ENCODE measurements at regions not wholly inside any gene's neighbourhood (a gene's known extent, or its start where the extent isn't known, plus 50 kb on each side); places are given as distances from the start of the nearest gene placed in this dataset.

DNA sequence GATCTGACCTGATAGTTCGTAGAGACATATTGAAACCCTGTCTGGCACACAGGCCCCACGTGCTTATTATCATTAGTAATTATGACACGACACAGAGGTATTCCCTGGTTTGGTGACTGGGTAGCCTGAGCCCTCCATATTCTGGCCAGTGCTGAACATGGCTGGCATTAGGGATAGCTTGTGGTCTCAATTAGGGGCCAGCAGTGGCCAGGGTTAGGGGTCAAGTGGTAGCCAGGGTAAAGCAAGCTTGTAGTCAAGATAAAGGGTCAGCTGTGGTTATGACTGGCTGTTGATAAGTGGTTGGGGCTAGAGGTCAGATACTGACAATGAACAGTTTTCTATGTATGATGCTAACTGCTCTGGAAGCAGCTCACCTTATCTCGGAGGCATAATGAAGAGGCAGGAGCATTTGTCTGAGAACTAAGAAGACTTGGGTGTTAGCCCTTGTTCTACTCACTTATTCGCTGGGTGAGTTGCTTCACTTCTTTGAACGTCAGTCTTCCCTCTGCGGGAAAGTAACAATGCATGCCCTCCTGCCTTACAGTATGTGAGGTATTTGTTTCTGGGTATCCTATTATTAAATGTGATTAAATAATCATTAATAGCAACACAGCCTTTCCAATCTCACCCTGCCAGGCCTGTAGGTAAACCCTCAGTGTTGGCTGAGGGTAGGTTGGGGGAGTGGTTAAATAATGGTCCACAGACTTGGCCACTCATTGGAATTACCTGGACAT lies 66.7 kb downstream of the VEGFA start (continued):
- no peak for TF ChIP-seq ZNF449 (CRISPR knock-in tag; IDR thresholded peaks at IDR 0.05)
- no peak for TF ChIP-seq KLF13 (tag; IDR thresholded peaks at IDR 0.05; ENCODE audit: borderline replicate concordance, low read depth)
- TF ChIP-seq ZNF263 (CRISPR knock-in tag; IDR thresholded peaks at IDR 0.05; ENCODE audit: borderline replicate concordance): no peak
- no peak for TF ChIP-seq NR4A1 (CRISPR knock-in tag; IDR thresholded peaks at IDR 0.05)
- TF ChIP-seq NR4A1 (tag; IDR thresholded peaks at IDR 0.05): peak; percentile 86; the same call in 1 of the 2 replicates
- no peak for TF ChIP-seq ZNF3 (CRISPR knock-in tag; IDR thresholded peaks at IDR 0.05)
- no peak for TF ChIP-seq ZNF436 (CRISPR knock-in tag; IDR thresholded peaks at IDR 0.05)
- TF ChIP-seq SOX6 (IDR thresholded peaks at IDR 0.05): peak; percentile 93
- TF ChIP-seq ZNF589 (CRISPR knock-in tag; IDR thresholded peaks at IDR 0.05; ENCODE audit: low read depth): no peak
- TF ChIP-seq, protein P1, sequence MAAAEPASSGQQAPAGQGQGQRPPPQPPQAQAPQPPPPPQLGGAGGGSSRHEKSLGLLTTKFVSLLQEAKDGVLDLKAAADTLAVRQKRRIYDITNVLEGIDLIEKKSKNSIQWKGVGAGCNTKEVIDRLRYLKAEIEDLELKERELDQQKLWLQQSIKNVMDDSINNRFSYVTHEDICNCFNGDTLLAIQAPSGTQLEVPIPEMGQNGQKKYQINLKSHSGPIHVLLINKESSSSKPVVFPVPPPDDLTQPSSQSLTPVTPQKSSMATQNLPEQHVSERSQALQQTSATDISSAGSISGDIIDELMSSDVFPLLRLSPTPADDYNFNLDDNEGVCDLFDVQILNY (CRISPR knock-in tag; IDR thresholded peaks at IDR 0.05): no peak
- no peak for TF ChIP-seq ZNF282 (CRISPR knock-in tag; IDR thresholded peaks at IDR 0.05)
- no peak for TF ChIP-seq RHOXF2B (CRISPR knock-in tag; conservative IDR thresholded peaks at IDR 0.05)
- TF ChIP-seq FOXA1 (IDR thresholded peaks at IDR 0.05; ENCODE audit: borderline replicate concordance): no peak
- no peak for TF ChIP-seq ZNF212 (CRISPR knock-in tag; IDR thresholded peaks at IDR 0.05)
- no peak for TF ChIP-seq NUFIP1 (IDR thresholded peaks at IDR 0.05; ENCODE audit: partially characterized antibody)
- no peak for TF ChIP-seq POLR2AphosphoS2 (IDR thresholded peaks at IDR 0.05; ENCODE audit: low read length)
- TF ChIP-seq ZNF12 (CRISPR knock-in tag; IDR thresholded peaks at IDR 0.05): no peak
- TF ChIP-seq CBX8 (IDR thresholded peaks at IDR 0.05; ENCODE audit: borderline replicate concordance, extremely low read depth, low read depth, low read length, poor library complexity, severe bottlenecking): no peak
- TF ChIP-seq TARDBP (IDR thresholded peaks at IDR 0.05): no peak
- TF ChIP-seq, protein P2, sequence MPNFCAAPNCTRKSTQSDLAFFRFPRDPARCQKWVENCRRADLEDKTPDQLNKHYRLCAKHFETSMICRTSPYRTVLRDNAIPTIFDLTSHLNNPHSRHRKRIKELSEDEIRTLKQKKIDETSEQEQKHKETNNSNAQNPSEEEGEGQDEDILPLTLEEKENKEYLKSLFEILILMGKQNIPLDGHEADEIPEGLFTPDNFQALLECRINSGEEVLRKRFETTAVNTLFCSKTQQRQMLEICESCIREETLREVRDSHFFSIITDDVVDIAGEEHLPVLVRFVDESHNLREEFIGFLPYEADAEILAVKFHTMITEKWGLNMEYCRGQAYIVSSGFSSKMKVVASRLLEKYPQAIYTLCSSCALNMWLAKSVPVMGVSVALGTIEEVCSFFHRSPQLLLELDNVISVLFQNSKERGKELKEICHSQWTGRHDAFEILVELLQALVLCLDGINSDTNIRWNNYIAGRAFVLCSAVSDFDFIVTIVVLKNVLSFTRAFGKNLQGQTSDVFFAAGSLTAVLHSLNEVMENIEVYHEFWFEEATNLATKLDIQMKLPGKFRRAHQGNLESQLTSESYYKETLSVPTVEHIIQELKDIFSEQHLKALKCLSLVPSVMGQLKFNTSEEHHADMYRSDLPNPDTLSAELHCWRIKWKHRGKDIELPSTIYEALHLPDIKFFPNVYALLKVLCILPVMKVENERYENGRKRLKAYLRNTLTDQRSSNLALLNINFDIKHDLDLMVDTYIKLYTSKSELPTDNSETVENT (CRISPR knock-in tag; IDR thresholded peaks at IDR 0.05): no peak
- no peak for TF ChIP-seq ESRRB (CRISPR knock-in tag; IDR thresholded peaks at IDR 0.05; ENCODE audit: borderline replicate concordance)
- TF ChIP-seq ZNF143 (CRISPR knock-in tag; IDR thresholded peaks at IDR 0.05): no peak
- TF ChIP-seq ZFP1 (CRISPR knock-in tag; IDR thresholded peaks at IDR 0.05): no peak
- TF ChIP-seq, protein P3, sequence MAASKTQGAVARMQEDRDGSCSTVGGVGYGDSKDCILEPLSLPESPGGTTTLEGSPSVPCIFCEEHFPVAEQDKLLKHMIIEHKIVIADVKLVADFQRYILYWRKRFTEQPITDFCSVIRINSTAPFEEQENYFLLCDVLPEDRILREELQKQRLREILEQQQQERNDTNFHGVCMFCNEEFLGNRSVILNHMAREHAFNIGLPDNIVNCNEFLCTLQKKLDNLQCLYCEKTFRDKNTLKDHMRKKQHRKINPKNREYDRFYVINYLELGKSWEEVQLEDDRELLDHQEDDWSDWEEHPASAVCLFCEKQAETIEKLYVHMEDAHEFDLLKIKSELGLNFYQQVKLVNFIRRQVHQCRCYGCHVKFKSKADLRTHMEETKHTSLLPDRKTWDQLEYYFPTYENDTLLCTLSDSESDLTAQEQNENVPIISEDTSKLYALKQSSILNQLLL (CRISPR knock-in tag; IDR thresholded peaks at IDR 0.05; ENCODE audit: borderline replicate concordance): no peak

Data from K562 (cell line).